HG02970 (cell line): ENCODE measurements at regions not wholly inside any gene's neighbourhood (a gene's known extent, or its start where the extent isn't known, plus 50 kb on each side); places are given as distances from the start of the nearest gene placed in this dataset.

Source experiments
- ATAC-seq: cut with Tn5 transposase; IDR thresholded peaks from one replicate; pipeline ENCODE4 v1.9.1; 2021; ENCODE audit warnings: mild to moderate bottlenecking, moderate library complexity, moderate number of reproducible peaks; ENCODE audit not compliant: unreplicated experiment, low FRiP score

GRCh38 chr13:99120751-99121150 lies 79.9 kb upstream of the UBAC2 start:
- ATAC-seq: no peak

- no peak for ATAC-seq
These were observed 78.5 kb upstream of the UBAC2 start for GRCh38 chr13:99122171-99122570.

- no peak for ATAC-seq
These were observed 77.3 kb upstream of the UBAC2 start for GRCh38 chr13:99123101-99124045.

GRCh38 chr13:99124046-99124400 lies 76.6 kb upstream of the UBAC2 start:
- no peak for ATAC-seq

- ATAC-seq: no peak
These were observed 75.8 kb upstream of the UBAC2 start for GRCh38 chr13:99124794-99125316.

- no peak for ATAC-seq
These were observed 75.2 kb upstream of the UBAC2 start for GRCh38 chr13:99125326-99125915.

GRCh38 chr13:99126821-99127220 lies 73.8 kb upstream of the UBAC2 start:
- ATAC-seq: no peak

GRCh38 chr13:99129050-99129449 lies 71.6 kb upstream of the UBAC2 start:
- ATAC-seq: no peak

- ATAC-seq: no peak
These were observed 70.7 kb upstream of the UBAC2 start for GRCh38 chr13:99129951-99130350.

- no peak for ATAC-seq
These were observed 69.2 kb upstream of the UBAC2 start for GRCh38 chr13:99131410-99131809.

GRCh38 chr13:99132295-99132835 lies 68.3 kb upstream of the UBAC2 start:
- ATAC-seq: no peak

- no peak for ATAC-seq
These were observed 67.4 kb upstream of the UBAC2 start for GRCh38 chr13:99133230-99133629.

- ATAC-seq: no peak
These were observed 66.8 kb upstream of the UBAC2 start for GRCh38 chr13:99133848-99134247.

GRCh38 chr13:99135591-99135990 lies 65.1 kb upstream of the UBAC2 start:
- ATAC-seq: no peak

- no peak for ATAC-seq
These were observed 64.2 kb upstream of the UBAC2 start for GRCh38 chr13:99136427-99136954.

- ATAC-seq: no peak
These were observed 59.8 kb upstream of the UBAC2 start for GRCh38 chr13:99140831-99141230.

- no peak for ATAC-seq
These were observed 56.8 kb upstream of the UBAC2 start for GRCh38 chr13:99143904-99144303.

GRCh38 chr13:99144306-99144705 lies 56.3 kb upstream of the UBAC2 start:
- no peak for ATAC-seq

- ATAC-seq: no peak
These were observed 55.2 kb upstream of the UBAC2 start for GRCh38 chr13:99145461-99145860.

GRCh38 chr13:99150575-99151361 lies 49.9 kb upstream of the UBAC2 start:
- no peak for ATAC-seq
